OCI-LY3 (cell line): ENCODE measurements at regions not wholly inside any gene's neighbourhood (a gene's known extent, or its start where the extent isn't known, plus 50 kb on each side); places are given as distances from the start of the nearest gene placed in this dataset.

Experiments used
- H2AFZ ChIP-seq: fragments of 200-600, 300-600 bp; shearing (Covaris generic); 2 replicates; pipeline ENCODE4 v1.6.0; 2014; ENCODE audit warnings: antibody characterized with exemption, low read depth, low read length
- H3K27ac ChIP-seq: fragments of 200-600, 300-600 bp; sonication (generic); 2 replicates; pipeline ENCODE4 v1.5.1; 2014; ENCODE audit warnings: mild to moderate bottlenecking, low read length, moderate library complexity, mixed read lengths
- H3K27me3 ChIP-seq: fragments of 200-600, 300-600 bp; sonication (generic); 2 replicates; pipeline ENCODE4 v1.6.1; 2014; ENCODE audit warnings: low read depth, low read length, mixed read lengths
- H3K36me3 ChIP-seq: fragments of 200-600, 300-600 bp; sonication (generic); replicated peaks from 2 replicates; pipeline ENCODE3; 2014; ENCODE audit warnings: low read depth, low read length, mixed read lengths
- H3K4me1 ChIP-seq: fragments of 300-600, 200-600 bp; sonication (generic); 2 replicates; pipeline ENCODE4 v1.6.1; 2014; ENCODE audit warnings: low read length, mixed read lengths
- H3K4me2 ChIP-seq: fragments of 200-600, 300-600 bp; sonication (generic); 2 replicates; pipeline ENCODE4 v1.6.1; 2014; ENCODE audit warnings: low read length, mixed read lengths
- H3K4me3 ChIP-seq: fragments of 300-600, 200-600 bp; sonication (generic); 2 replicates; pipeline ENCODE4 v1.5.1; 2014; ENCODE audit warnings: antibody characterized with exemption, mild to moderate bottlenecking, low read length, moderate library complexity
- H3K79me2 ChIP-seq: fragments of 300-600, 200-600 bp; shearing (Covaris generic); 2 replicates; pipeline ENCODE4 v1.6.1; 2014; ENCODE audit warnings: mild to moderate bottlenecking, low read length, mixed read lengths
- H3K9ac ChIP-seq: fragments of 300-600, 200-600 bp; shearing (Covaris generic); 2 replicates; pipeline ENCODE4 v1.6.0; 2014; ENCODE audit warnings: mild to moderate bottlenecking, low read length, moderate library complexity
- H3K9me3 ChIP-seq: fragments of 200-600, 300-600 bp; shearing (Covaris generic); 2 replicates; pipeline ENCODE4 v1.6.1; 2014; ENCODE audit warnings: low read length, mixed read lengths; ENCODE audit not compliant: insufficient read depth
- H4K20me1 ChIP-seq: fragments of 200-600, 300-600 bp; sonication (generic); 2 replicates; pipeline ENCODE4 v1.6.1; 2016; ENCODE audit warnings: low read length, mixed read lengths; ENCODE audit not compliant: insufficient read depth
- CTCF ChIP-seq: fragments of 200-600, 300-600 bp; sonication (generic); IDR thresholded peaks from 2 replicates; pipeline ENCODE4 v1.5.1; 2014; ENCODE audit warnings: antibody characterized with exemption, low read length, low read depth
- EZH2phosphoT487 ChIP-seq: fragments of 200-600 bp; shearing (Covaris generic); IDR thresholded peaks from 2 replicates; pipeline ENCODE4 v1.6.1; 2018; ENCODE audit warnings: antibody characterized with exemption, mixed run types, low read depth

- H3K4me2 ChIP-seq, result no peak overlapping the region
Observed at GRCh38 chr11:79794057-79794456, 353.2 kb upstream of the TENM4 start.

GRCh38 chr11:79786961-79787360, 346.1 kb upstream of the TENM4 start:
- no peak overlapping the region for H3K27ac ChIP-seq
- no peak overlapping the region for H3K4me2 ChIP-seq
- no peak overlapping the region for H2AFZ ChIP-seq
- no peak overlapping the region for H3K4me3 ChIP-seq
- H3K36me3 ChIP-seq, result no peaks in the 10 kb centered on the region
- no peaks in the 10 kb centered on the region for H3K4me1 ChIP-seq
- no peak for TF ChIP-seq CTCF
- no peak for TF ChIP-seq EZH2phosphoT487
- H3K79me2 ChIP-seq, result no peaks in the 10 kb centered on the region
- H4K20me1 ChIP-seq, result no peaks in the 10 kb centered on the region
- no peaks in the 10 kb centered on the region for H3K27me3 ChIP-seq
- no peaks in the 10 kb centered on the region for H3K9me3 ChIP-seq
- H3K9ac ChIP-seq, result no peak overlapping the region

More at GRCh38 chr11:79794057-79794456, 353.2 kb upstream of the TENM4 start:
- Histone ChIP-seq H2AFZ (no peak overlapping the region), H3K27ac (no peak overlapping the region), H3K4me3 (no peak overlapping the region), H3K36me3 (no peaks in the 10 kb centered on the region), H3K4me1 (peaks cover 5% of the 10 kb centered on the region; the same call in 1 of the 2 replicates), H3K9ac (no peak overlapping the region), H3K79me2 (no peaks in the 10 kb centered on the region), H3K9me3 (no peaks in the 10 kb centered on the region), H4K20me1 (no peaks in the 10 kb centered on the region), H3K27me3 (no peaks in the 10 kb centered on the region)
- no peak for TF ChIP-seq CTCF
- TF ChIP-seq EZH2phosphoT487, result no peak

DNA sequence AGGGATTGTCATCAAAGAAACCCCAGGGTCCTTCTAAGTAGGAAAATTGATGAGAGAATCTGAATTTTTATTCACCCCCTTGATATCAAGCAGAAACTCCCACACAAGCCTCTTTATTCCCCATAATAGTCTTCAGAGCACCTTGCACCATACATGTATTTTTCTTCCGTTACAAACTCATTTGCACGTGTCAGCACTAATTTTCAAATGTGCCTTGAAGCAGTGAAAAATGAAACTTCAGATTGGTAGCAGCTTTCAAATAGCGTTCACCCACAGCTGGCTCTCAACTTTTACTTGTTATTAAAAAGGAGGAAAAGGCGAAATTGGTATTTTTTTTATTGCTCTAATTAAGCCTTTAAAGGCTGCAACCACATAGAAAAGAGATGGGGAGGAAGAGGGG, 343.0 kb upstream of the TENM4 start:
- H4K20me1 ChIP-seq, result no peaks in the 10 kb centered on the region
- no peaks in the 10 kb centered on the region for H3K27me3 ChIP-seq
- TF ChIP-seq EZH2phosphoT487, result no peak
- TF ChIP-seq CTCF, result no peak
- H3K9ac ChIP-seq, result no peak overlapping the region
- no peaks in the 10 kb centered on the region for H3K4me1 ChIP-seq
- no peak overlapping the region for H3K4me3 ChIP-seq
- H3K36me3 ChIP-seq, result no peaks in the 10 kb centered on the region
- H3K79me2 ChIP-seq, result no peaks in the 10 kb centered on the region
- H2AFZ ChIP-seq, result no peak overlapping the region
- no peaks in the 10 kb centered on the region for H3K9me3 ChIP-seq
- H3K27ac ChIP-seq, result no peak overlapping the region
- H3K4me2 ChIP-seq, result no peak overlapping the region

DNA sequence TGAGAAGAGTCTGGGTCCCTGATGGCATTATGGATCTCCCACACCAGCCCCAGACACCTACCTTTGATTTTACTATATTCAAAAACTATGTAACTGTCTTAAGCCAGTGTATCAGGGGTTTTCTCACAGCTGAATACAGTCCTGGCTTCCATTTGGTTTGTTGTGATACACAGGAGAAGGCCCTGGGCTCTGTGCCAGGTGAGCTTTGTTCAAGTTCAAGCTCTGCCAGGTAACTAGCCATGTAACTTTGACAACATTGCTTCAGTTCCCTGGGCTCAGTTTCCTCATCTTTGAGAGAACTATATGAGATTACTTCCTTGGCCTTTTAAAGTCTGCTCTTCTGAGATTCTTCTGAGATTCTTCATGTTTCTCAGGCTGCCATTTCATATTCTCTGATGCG, 327.5 kb upstream of the TENM4 start:
- Histone ChIP-seq H3K4me1 (peaks cover 36% of the 10 kb centered on the region), H2AFZ (no peak overlapping the region), H4K20me1 (no peaks in the 10 kb centered on the region), H3K9me3 (no peaks in the 10 kb centered on the region), H3K4me2 (peak overlapping the region; percentile 5; the same call in 1 of the 2 replicates), H3K4me3 (no peak overlapping the region), H3K36me3 (no peaks in the 10 kb centered on the region), H3K27ac (no peak overlapping the region), H3K27me3 (no peaks in the 10 kb centered on the region), H3K9ac (no peak overlapping the region), H3K79me2 (no peaks in the 10 kb centered on the region)
- no peak for TF ChIP-seq CTCF
- no peak for TF ChIP-seq EZH2phosphoT487
